PC-3 (cell line): ENCODE measurements at regions not wholly inside any gene's neighbourhood (a gene's known extent, or its start where the extent isn't known, plus 50 kb on each side); places are given as distances from the start of the nearest gene placed in this dataset.
A peak's percentile ranks its signal among the peaks of the same experiment; 100 is the strongest.

Experiments
- ATAC-seq: fragments of 200-7000 bp; cut with Tn5 transposase; 2 replicates; pipeline ENCODE4 v1.9.1; 2020; ENCODE audit warnings: mild to moderate bottlenecking, moderate library complexity
- BruUV-seq: library from RNA; stranded (reverse); fragments of 400-500 nt; replicated peaks from 2 replicates; lab custom pipeline; 2021; lab: Mats Ljungman, UMichigan
- CTCF ChIA-PET: fragments of 300-600 bp; sonication (Branson Sonifier 250); formaldehyde crosslinking; loops from one replicate; lab custom pipeline; 2022; ENCODE audit warnings: antibody characterized with exemption; lab: Charles Lee
- POLR2A ChIA-PET: fragments of 300-600 bp; sonication (Branson Sonifier 250); formaldehyde crosslinking; loops from one replicate; lab custom pipeline; 2022; ENCODE audit warnings: antibody characterized with exemption; ENCODE audit not compliant: unreplicated experiment; lab: Charles Lee
- DNase-seq: peaks from one replicate; pipeline ENCODE4 v3.0.0-alpha.2; 2015
- H2AFZ ChIP-seq: fragments of 300-600 bp; sonication (generic); 2 replicates; pipeline ENCODE4 v1.6.0; 2016; ENCODE audit warnings: antibody characterized with exemption, low read length
- H3F3A ChIP-seq: fragments of 300-600 bp; sonication (generic); one replicate; pipeline ENCODE4 v1.6.0; 2017; ENCODE audit warnings: antibody characterized with exemption, low read length, control low read depth, mild to moderate bottlenecking; ENCODE audit not compliant: unreplicated experiment
- H3K27ac ChIP-seq: fragments of 300-600 bp; sonication (generic); 2 replicates; pipeline ENCODE4 v1.5.1; 2016; ENCODE audit warnings: mild to moderate bottlenecking, low read length
- H3K27me3 ChIP-seq: fragments of 300-600 bp; sonication (generic); 2 replicates; pipeline ENCODE4 v1.6.1; 2016; ENCODE audit warnings: low read length, mixed read lengths
- H3K36me3 ChIP-seq: fragments of 300-600 bp; sonication (generic); 2 replicates; pipeline ENCODE4 v1.6.1; 2016; ENCODE audit warnings: low read depth, mixed run types, low read length, mixed read lengths
- H3K4me1 ChIP-seq: fragments of 300-600 bp; sonication (generic); 2 replicates; pipeline ENCODE4 v1.5.1; 2016; ENCODE audit warnings: low read length; ENCODE audit not compliant: insufficient read depth
- H3K4me2 ChIP-seq: fragments of 300-600 bp; sonication (generic); 2 replicates; pipeline ENCODE4 v1.6.0; 2016; ENCODE audit warnings: low read length
- H3K4me3 ChIP-seq: fragments of 300-600 bp; sonication (generic); 2 replicates; pipeline ENCODE4 v1.5.1; 2016; ENCODE audit warnings: mild to moderate bottlenecking, low read length, mixed read lengths
- H3K79me2 ChIP-seq: fragments of 300-600 bp; sonication (generic); 2 replicates; pipeline ENCODE4 v1.6.1; 2017; ENCODE audit warnings: low read length, mixed read lengths
- H3K9ac ChIP-seq: fragments of 300-600 bp; sonication (generic); 2 replicates; pipeline ENCODE4 v1.6.0; 2016; ENCODE audit warnings: mild to moderate bottlenecking, low read length
- H3K9me2 ChIP-seq: fragments of 300-600 bp; sonication (generic); replicated peaks from 2 replicates; pipeline ENCODE4 v1.6.1; 2016; ENCODE audit warnings: mixed run types, low read length, mixed read lengths
- H3K9me3 ChIP-seq: fragments of 300-600 bp; sonication (generic); 2 replicates; pipeline ENCODE4 v1.6.1; 2016; ENCODE audit warnings: low read length, mixed read lengths
- H4K20me1 ChIP-seq: fragments of 300-600 bp; sonication (generic); 2 replicates; pipeline ENCODE4 v1.6.1; 2016; ENCODE audit warnings: low read length, mixed read lengths
- EZH2 ChIP-seq: fragments of 300-600 bp; sonication (generic); IDR thresholded peaks from one replicate; pipeline ENCODE4 v1.6.1; 2017; ENCODE audit warnings: antibody characterized with exemption, mild to moderate bottlenecking, low read length; ENCODE audit not compliant: unreplicated experiment
- EZH2phosphoT487 ChIP-seq: fragments of 300-600 bp; sonication (generic); IDR thresholded peaks from 2 replicates; pipeline ENCODE4 v1.6.1; 2018; ENCODE audit warnings: mild to moderate bottlenecking, antibody characterized with exemption, low read length, borderline replicate concordance
- intact Hi-C: fragments of 100-400 bp; cut with micrococcal nuclease; formaldehyde crosslinking; loops from 2 replicates; pipeline ENCODE4 v1.9.0; 2023
- TF ChIP-seq, protein P1 (sequence below): fragments of 300-600 bp; sonication (generic); conservative IDR thresholded peaks from 2 replicates; pipeline ENCODE4 v1.5.1; 2017; ENCODE audit warnings: antibody characterized with exemption, low read depth, mild to moderate bottlenecking, low read length

DNA sequence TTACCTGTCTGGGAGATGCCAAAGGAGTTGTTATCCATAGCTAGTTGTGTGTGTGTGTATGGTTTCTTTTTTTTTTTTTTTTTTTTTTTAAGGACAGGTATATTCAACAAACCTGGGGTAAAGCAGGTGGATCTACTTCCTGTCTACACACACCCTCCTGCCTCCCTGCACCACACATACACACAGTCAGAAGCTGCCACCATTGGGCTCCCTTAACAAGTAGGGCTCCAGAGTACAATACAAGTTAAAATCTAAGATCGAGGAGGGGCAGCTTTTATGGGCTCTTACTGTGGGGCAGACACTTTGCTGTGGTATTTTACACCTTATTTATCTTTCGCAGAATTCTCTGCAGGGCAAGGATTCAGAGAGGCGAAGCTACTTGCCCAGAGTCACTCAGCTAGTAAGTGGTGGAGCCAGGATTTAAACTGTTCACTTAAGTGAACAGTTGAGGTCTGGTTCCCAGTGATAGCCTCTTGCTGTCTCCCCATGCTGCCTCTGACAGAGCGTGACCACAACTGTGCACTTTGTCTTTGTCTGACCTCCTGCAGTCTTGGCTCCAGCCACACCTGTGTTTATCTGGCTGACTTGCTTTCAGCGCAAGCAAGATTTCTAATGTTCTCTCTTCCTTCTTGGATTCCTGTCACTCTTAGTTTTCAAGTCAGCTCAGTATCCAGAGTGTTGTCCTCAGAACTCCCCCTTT is 135.0 kb downstream of the CSNK2A3 start:
- Histone ChIP-seq H3K9me3 (no peaks in the 10 kb centered on the region), H2AFZ (no peak overlapping the region), H3K79me2 (no peaks in the 10 kb centered on the region), H3K4me1 (no peaks in the 10 kb centered on the region), H3F3A (no peaks in the 10 kb centered on the region), H3K27me3 (no peaks in the 10 kb centered on the region), H3K9ac (no peak overlapping the region), H3K27ac (no peak overlapping the region), H3K4me3 (no peak overlapping the region), H3K9me2 (no peaks in the 10 kb centered on the region), H4K20me1 (no peaks in the 10 kb centered on the region), H3K4me2 (no peak overlapping the region), H3K36me3 (no peaks in the 10 kb centered on the region)
- no TSS peak for BruUV-seq
- DNase-seq: peak; percentile 20
- POLR2A ChIA-PET: interaction anchor here (0.7 kb wide), 1 partner anchor 9 kb away, joined by 16 read pairs; no protein-coding TSS in a partner anchor
- TF ChIP-seq EZH2phosphoT487 (no peak), EZH2 (no peak)
- TF ChIP-seq, protein P1, sequence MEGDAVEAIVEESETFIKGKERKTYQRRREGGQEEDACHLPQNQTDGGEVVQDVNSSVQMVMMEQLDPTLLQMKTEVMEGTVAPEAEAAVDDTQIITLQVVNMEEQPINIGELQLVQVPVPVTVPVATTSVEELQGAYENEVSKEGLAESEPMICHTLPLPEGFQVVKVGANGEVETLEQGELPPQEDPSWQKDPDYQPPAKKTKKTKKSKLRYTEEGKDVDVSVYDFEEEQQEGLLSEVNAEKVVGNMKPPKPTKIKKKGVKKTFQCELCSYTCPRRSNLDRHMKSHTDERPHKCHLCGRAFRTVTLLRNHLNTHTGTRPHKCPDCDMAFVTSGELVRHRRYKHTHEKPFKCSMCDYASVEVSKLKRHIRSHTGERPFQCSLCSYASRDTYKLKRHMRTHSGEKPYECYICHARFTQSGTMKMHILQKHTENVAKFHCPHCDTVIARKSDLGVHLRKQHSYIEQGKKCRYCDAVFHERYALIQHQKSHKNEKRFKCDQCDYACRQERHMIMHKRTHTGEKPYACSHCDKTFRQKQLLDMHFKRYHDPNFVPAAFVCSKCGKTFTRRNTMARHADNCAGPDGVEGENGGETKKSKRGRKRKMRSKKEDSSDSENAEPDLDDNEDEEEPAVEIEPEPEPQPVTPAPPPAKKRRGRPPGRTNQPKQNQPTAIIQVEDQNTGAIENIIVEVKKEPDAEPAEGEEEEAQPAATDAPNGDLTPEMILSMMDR: no peak
- CTCF ChIA-PET: no interaction called here
- intact Hi-C loops: no loop called here
- peak; percentile 64 for ATAC-seq

DNA sequence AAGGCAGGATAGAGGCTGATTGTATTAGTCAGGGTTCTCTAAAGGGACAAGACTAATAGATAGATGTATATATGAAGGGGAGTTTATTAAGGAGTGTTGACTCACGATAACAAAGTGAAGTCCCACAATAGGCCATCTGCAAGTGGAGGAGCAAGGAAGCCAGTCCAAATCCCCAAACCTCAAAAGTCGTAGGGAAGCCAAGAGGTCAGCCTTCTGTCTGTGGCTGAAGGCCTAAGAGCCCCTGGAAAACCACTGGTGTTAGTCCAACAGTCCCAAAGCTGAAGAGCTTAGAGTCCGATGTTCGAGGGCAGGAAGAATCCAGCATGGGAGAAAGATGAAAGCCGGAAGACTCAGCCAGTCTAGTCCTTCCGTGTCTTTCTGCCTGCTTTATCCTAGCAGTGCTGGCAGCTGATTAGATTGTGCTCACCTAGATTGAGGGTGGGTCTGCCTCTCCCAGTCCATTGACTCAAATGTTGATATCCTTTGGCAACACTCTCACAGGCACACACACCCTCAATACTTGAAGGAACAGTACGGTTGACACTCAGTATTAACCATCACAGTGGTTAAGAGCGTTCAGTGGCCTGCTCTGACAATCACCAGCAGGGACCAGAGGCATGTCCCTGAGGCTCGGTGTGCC is 135.6 kb downstream of the CSNK2A3 start:
- no peaks in the 10 kb centered on the region for H3K4me1 ChIP-seq
- H4K20me1 ChIP-seq: no peaks in the 10 kb centered on the region
- intact Hi-C loops: no loop called here
- no peaks in the 10 kb centered on the region for H3K9me2 ChIP-seq
- H3K4me2 ChIP-seq: no peak overlapping the region
- BruUV-seq: no TSS peak
- no peaks in the 10 kb centered on the region for H3K36me3 ChIP-seq
- H3K27ac ChIP-seq: no peak overlapping the region
- ATAC-seq: no peak
- H3F3A ChIP-seq: no peaks in the 10 kb centered on the region
- H3K9ac ChIP-seq: no peak overlapping the region
- TF ChIP-seq EZH2: no peak
- TF ChIP-seq, protein P1: no peak
- no peak for TF ChIP-seq EZH2phosphoT487
- H3K27me3 ChIP-seq: no peaks in the 10 kb centered on the region
- CTCF ChIA-PET: no interaction called here
- H3K79me2 ChIP-seq: no peaks in the 10 kb centered on the region
- POLR2A ChIA-PET: interaction anchor here (0.7 kb wide), 1 partner anchor 10 kb away, joined by 16 read pairs; no protein-coding TSS in a partner anchor
- DNase-seq: no peak
- no peak overlapping the region for H2AFZ ChIP-seq
- no peaks in the 10 kb centered on the region for H3K9me3 ChIP-seq
- no peak overlapping the region for H3K4me3 ChIP-seq

DNA sequence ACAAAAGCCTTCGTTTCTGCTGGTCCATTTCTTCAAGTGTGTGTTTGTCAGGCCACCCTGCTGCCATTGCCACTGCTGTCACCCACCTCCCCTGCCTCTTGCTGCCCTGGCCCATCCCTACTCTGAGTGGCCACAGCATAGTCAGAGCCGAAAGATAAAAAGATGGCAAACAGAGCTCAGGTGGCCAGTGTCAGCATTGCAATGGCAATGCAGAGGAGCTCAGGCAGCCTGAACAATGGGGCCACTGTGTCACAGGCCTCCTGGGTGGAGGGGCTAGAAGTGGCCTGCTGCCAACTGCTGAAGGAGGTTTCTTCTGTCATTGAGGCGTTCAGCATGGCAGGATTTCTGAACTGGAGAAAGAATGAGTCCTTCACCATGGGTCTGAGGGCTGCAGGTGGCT is 137.1 kb downstream of the CSNK2A3 start:
- Histone ChIP-seq H3K4me1 (no peaks in the 10 kb centered on the region), H3K79me2 (no peaks in the 10 kb centered on the region), H3K9me3 (no peaks in the 10 kb centered on the region), H3K4me2 (no peak overlapping the region), H4K20me1 (no peaks in the 10 kb centered on the region), H3K9ac (no peak overlapping the region), H3K9me2 (no peaks in the 10 kb centered on the region), H3K27ac (no peak overlapping the region), H3F3A (no peaks in the 10 kb centered on the region), H2AFZ (no peak overlapping the region), H3K27me3 (0 out of 2 replicates have a peak, but pooled peaks cover 4% of the 10 kb centered on the region), H3K36me3 (no peaks in the 10 kb centered on the region), H3K4me3 (no peak overlapping the region)
- DNase-seq (no peak), ATAC-seq (no peak)
- intact Hi-C loops: no loop called here
- no TSS peak for BruUV-seq
- TF ChIP-seq, protein P1: no peak
- TF ChIP-seq EZH2 (no peak), EZH2phosphoT487 (no peak)
- POLR2A ChIA-PET: no interaction called here
- CTCF ChIA-PET: no interaction called here
